ENCODE measurements at regions not wholly inside any gene's neighbourhood (a gene's known extent, or its start where the extent isn't known, plus 50 kb on each side); places are given as distances from the start of the nearest gene placed in this dataset.

GRCh38 chr6:93962566-93962965, 543.2 kb upstream of the EPHA7 start:
- H3K4me3 ChIP-seq (ENCODE audit: low read depth, low read length), result no peak overlapping the region
- ChIA-PET POLR2A (no interaction called here), CTCF (no interaction called here)
- no peaks in the 10 kb centered on the region for H3K9me3 ChIP-seq (ENCODE audit: control insufficient read depth, insufficient read depth, low read length)
- no peaks in the 10 kb centered on the region for H3K27me3 ChIP-seq (ENCODE audit: control insufficient read depth, insufficient read depth, low read length)
- TF ChIP-seq CTCF (IDR thresholded peaks at IDR 0.05; ENCODE audit: low read depth, low read length), result no peak
- DNase-seq (ENCODE audit: low read depth, low spot score), result no peak
- no peak overlapping the region for H3K27ac ChIP-seq (ENCODE audit: low read depth, low read length)

DNA sequence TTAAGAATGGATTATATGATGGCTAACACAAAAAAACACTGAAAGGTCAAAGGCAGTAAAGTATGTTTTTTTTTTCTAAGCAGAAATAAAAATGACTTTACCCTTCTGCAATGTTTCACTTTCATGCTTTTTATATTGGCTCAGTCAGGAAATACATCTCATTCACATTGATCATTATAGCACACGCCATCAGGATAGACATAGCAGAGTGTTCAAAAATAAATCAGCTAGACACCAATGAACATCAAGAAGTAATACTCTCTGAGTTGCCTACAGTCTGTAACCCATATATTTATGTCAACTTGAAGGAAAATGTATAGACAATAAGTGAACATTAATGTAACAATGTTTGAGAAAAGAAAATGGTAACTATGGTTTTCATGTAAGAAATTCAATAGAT, 535.2 kb upstream of the EPHA7 start:
- Histone ChIP-seq H3K4me3 (ENCODE audit: low read depth, low read length) (no peak overlapping the region), H3K27me3 (ENCODE audit: control insufficient read depth, insufficient read depth, low read length) (no peaks in the 10 kb centered on the region), H3K9me3 (ENCODE audit: control insufficient read depth, insufficient read depth, low read length) (no peaks in the 10 kb centered on the region), H3K27ac (ENCODE audit: low read depth, low read length) (no peak overlapping the region)
- TF ChIP-seq CTCF (IDR thresholded peaks at IDR 0.05; ENCODE audit: low read depth, low read length), result no peak
- POLR2A ChIA-PET, result no interaction called here
- no peak for DNase-seq (ENCODE audit: low read depth, low spot score)
- CTCF ChIA-PET, result no interaction called here

- TF ChIP-seq CTCF (IDR thresholded peaks at IDR 0.05; ENCODE audit: low read depth, low read length), result no peak
- H3K4me3 ChIP-seq (ENCODE audit: low read depth, low read length), result no peak overlapping the region
- H3K9me3 ChIP-seq (ENCODE audit: control insufficient read depth, insufficient read depth, low read length), result no peaks in the 10 kb centered on the region
- DNase-seq (ENCODE audit: low read depth, low spot score), result no peak
- CTCF ChIA-PET, result no interaction called here
- H3K27me3 ChIP-seq (ENCODE audit: control insufficient read depth, insufficient read depth, low read length), result no peaks in the 10 kb centered on the region
- POLR2A ChIA-PET, result no interaction called here
- H3K27ac ChIP-seq (ENCODE audit: low read depth, low read length), result no peak overlapping the region
Measured at GRCh38 chr6:93943661-93944060, 524.3 kb upstream of the EPHA7 start.

- CTCF ChIA-PET, result no interaction called here
- no peak overlapping the region for H3K4me3 ChIP-seq (ENCODE audit: low read depth, low read length)
- POLR2A ChIA-PET, result no interaction called here
- DNase-seq (ENCODE audit: low read depth, low spot score), result no peak
- no peaks in the 10 kb centered on the region for H3K27me3 ChIP-seq (ENCODE audit: control insufficient read depth, insufficient read depth, low read length)
- H3K9me3 ChIP-seq (ENCODE audit: control insufficient read depth, insufficient read depth, low read length), result no peaks in the 10 kb centered on the region
- TF ChIP-seq CTCF (IDR thresholded peaks at IDR 0.05; ENCODE audit: low read depth, low read length), result no peak
- no peak overlapping the region for H3K27ac ChIP-seq (ENCODE audit: low read depth, low read length)
Measured at GRCh38 chr6:93940381-93940780, 521.0 kb upstream of the EPHA7 start.

GRCh38 chr6:93932175-93932574, 512.8 kb upstream of the EPHA7 start:
- POLR2A ChIA-PET, result no interaction called here
- no peak for DNase-seq (ENCODE audit: low read depth, low spot score)
- no peak for TF ChIP-seq CTCF (IDR thresholded peaks at IDR 0.05; ENCODE audit: low read depth, low read length)
- no peaks in the 10 kb centered on the region for H3K9me3 ChIP-seq (ENCODE audit: control insufficient read depth, insufficient read depth, low read length)
- H3K4me3 ChIP-seq (ENCODE audit: low read depth, low read length), result no peak overlapping the region
- no peak overlapping the region for H3K27ac ChIP-seq (ENCODE audit: low read depth, low read length)
- H3K27me3 ChIP-seq (ENCODE audit: control insufficient read depth, insufficient read depth, low read length), result no peaks in the 10 kb centered on the region
- CTCF ChIA-PET, result no interaction called here
